NCI-H524 treated with DMSO at 0.1 percent for 48 hours (cell line): ENCODE measurements at regions not wholly inside any gene's neighbourhood (a gene's known extent, or its start where the extent isn't known, plus 50 kb on each side); places are given as distances from the start of the nearest gene placed in this dataset.
"Not testable (repeated sequence)": the region's sequence is repeated elsewhere in the genome, so short reads cannot be mapped to it uniquely, and the experiment has no call there.

Experiments used
- DNase-seq: peaks from one replicate; lab custom pipeline; 2025; lab: John Stamatoyannopoulos, UW

DNA sequence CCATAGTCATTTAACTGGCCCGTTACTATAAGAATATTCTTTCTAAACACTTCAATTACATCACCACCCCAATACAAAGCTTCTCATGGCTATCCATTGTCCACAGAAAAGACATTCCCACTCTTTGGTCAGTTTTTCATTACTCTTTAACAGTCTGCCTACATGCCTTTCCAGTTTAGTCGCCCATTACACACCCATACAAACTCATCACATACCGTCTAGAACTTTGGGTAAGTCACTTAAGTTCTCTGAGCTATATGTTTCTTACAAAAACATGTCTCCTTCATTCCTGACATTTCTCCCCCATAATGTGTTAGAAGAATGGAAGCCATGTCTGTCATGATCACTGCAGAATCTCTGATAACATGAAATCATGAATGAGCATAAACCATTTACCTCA is 108.2 kb upstream of the STK17B start:
- no peak for DNase-seq

DNA sequence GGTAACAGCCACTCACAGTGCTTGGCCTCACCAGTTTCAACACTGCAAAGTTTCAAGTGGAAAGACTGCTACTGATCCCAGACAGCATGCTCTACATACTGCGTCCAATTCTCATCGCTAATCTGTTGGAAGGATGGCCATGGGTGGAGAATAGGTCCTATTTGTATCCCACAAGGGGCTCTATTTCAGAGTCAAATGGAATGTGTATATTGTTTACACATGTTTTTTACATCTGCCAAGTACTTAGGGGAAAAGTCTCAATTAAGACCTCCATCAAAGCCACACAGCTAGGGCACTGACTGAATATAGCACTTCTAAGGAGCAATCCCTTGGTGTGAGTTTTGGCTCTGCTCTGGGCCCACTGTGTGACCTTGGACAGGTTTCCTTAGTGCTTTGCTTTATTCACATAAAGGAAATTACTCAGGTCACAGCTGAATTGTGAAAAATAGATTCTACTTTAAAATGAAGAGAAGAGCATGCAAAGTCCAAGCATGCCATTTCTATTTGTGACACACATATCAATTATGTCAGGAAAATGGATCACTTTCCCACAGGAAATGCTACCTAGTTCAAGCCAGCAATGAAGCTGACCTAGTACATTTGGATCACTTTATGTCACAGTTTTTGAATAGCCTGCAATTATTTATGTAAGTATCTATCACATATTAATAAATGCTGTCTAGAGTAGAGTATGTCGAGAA is 112.9 kb upstream of the STK17B start:
- DNase-seq, result no peak

DNA sequence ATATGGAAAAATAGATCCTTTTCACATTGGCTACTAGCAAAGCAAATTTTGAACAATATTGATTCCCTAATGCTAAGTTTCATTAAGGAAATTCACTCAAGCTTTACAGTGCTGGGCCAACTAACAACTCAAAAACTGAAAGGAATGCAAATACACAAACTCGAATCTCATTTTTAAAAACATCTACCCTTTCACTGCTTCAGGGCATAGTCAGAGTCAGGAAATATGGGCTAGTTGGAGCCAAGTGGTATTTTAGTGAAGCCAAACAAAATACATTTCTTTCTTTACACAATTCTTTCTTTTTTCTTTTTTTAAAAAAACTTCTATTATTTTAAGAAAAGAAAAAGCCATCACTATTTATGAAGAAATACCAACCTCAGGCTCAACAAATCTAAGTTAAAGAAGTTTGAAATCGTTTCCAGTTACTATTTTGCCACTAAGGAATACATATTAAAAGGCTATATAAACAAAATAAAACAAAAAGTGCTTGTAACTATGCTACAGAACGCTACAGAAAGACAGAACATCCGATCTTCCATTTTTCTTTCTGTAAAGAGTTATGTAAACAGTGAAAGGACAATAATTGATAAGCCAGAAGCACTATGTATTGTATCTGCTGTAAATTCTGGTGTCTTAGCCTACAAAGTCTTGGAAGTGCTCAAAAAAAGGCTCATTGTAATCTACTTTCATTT is 113.6 kb upstream of the STK17B start:
- DNase-seq, result no peak

DNA sequence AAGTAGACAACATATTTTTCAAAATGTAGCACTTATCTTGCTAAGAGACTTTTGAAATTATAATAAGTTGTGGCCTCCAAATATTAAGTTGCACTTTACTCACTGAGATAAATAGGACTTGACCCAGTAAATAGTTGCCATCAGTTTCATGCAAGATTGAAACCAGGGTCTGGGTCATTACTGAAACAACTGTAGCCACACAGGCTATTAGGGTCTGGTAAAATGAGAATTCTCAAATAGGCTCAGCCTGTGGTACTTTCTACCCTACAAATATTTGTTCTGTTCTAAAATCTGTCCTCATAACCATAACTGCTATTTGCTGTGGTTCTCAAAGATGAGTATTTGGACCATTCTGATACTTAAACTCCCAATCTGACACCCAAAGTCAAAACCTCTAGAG is 115.4 kb upstream of the STK17B start:
- no peak for DNase-seq

- DNase-seq, result no peak
These were observed 116.1 kb upstream of the STK17B start for GRCh38 chr2:196287523-196287922.

DNA sequence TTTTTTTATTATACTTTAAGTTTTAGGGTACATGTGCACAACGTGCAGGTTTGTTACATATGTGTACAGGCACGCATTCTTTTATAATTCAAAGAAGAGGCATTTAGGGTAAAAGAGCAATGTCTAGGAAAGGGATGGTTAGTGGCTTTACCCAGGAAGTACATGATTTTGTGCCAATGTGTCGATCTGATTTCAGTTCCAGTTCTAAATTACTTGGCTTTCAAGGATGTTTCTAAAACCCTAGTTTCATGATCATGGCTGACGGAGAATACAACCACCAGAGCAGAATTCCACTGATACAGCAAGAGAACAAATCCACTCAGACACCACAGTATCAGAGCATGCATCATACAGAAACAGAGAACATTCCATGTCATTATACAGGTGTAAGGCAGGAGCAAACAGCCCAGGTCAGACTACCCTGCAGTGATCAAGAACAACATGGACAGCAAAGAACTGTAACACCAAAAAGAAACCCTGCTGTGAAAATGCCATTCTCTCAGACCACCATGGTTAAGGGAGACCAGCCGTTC is 116.7 kb upstream of the STK17B start:
- DNase-seq, result no peak

DNA sequence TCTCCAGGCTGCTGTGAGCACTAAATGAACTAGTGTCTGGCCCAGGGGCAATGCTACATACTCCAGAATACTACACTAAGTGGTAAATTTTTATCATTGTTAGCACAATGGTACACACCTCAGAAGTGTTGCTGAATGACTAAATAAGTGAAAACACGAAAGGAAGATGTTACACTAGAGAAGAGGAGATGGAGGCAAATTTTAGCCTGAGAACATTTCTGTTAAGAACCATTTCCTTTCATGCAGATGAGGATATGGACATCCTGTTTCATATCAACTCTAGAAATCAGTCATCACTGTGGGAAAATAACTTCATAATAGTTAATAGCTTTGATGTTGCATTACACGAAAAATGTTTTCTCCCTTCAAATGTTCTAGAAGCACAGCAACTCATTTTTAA is 117.6 kb upstream of the STK17B start:
- DNase-seq, result no peak

DNA sequence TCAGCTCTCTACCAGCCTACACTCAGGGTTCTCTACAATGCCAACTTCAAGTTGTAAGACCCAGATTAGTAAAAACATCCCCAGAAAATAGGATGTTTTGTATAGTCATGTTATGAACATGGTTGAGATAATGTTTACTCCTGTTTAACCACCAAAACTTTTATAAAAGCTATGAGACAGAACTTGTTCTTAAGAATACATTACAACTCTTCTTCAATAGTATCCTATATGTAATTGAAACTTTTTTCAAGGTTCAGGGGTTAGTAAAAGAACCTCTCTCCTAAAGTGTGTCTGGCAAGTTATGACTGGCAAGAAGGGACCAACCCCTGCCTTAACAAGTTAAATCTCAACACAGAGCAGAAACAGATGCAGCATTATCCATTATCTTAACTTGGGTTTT is 118.8 kb upstream of the STK17B start:
- no peak for DNase-seq

- no peak for DNase-seq
These were observed 119.2 kb upstream of the STK17B start for GRCh38 chr2:196290569-196290968.

DNA sequence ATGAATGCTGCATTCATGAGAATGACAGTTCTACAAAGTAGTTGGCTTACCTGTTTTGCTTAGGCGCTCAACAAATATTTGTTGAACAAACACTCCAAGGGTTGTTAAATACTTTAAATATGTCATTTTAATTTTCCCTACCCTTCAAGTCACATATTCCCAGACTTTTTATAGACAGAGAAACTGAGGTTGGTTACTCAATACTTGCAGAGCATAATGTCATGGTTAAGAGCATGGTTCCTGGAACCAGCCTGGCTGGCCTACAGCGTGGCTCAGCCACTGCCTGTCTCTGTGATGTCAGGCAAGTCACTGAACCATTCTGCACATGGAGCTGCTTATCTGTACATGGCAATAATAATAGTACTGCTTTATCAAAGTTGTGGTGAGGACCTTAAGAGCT is 120.0 kb upstream of the STK17B start:
- DNase-seq, result no peak

DNA sequence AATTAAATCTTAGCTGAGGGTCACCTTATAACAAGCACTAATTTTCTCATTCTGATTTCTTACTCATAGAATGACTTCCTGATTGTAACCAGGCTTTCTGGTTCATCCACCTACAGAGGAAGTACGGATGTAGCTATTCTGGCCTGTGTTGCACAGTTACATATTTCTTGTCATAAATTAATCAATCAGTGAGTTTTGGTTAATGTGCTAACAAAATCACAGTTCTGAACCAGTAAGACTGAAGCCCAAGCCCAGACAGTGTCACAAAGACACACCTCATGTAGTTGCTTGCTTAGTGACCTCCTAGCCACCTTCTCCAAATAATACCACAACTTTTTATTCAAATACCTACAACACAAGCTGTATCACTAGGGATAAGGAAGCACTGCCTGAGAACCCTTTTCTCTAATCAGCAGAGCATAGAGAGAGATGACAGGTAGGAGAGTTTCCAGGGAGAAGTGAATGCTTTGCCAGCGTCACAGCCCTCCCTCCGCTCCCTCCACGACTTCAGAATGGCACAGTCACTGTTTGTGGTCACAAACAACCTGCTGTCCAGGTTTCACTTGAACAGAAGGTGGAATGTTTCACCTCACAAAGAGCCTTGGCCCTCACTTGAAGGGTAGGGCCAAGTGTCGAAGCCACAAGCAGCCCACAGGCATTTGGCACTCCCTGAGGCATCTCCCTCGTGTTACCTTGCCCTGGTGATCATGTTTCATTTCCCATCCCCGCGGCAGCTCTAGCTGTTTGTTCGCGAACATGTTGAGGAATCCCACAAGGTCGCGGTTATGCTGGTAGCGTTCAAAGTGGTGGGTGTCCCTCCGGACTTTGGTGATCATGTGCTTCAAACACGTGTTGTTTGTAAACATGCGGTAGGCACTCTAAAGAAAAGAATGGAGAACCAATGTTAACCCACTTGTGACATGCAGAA is 120.8 kb upstream of the STK17B start:
- no peak for DNase-seq

GRCh38 chr2:196293751-196294515 is 122.6 kb upstream of the STK17B start:
- DNase-seq, result no peak

- DNase-seq, result no peak
These were observed 123.1 kb upstream of the STK17B start for GRCh38 chr2:196294516-196294909.

DNA sequence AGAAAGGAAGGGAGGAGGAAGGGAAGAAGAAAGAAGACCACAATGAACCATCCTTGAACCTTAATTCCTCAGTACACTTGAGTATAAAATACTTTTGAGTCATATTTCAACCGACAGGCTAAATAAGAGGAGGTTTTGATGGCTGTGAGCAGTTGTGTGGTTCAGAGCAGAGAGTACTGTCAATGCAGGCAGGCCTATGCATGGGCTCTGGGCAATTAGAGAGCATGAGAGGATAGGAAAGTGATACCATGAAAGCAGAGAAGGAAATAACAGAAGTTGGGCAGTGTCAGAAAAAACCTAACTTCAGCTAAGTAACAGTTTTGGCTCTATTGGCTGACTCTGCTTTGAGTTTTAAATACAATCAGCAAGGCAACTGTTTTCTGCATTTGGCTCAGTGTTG is 123.6 kb upstream of the STK17B start:
- no peak for DNase-seq

DNA sequence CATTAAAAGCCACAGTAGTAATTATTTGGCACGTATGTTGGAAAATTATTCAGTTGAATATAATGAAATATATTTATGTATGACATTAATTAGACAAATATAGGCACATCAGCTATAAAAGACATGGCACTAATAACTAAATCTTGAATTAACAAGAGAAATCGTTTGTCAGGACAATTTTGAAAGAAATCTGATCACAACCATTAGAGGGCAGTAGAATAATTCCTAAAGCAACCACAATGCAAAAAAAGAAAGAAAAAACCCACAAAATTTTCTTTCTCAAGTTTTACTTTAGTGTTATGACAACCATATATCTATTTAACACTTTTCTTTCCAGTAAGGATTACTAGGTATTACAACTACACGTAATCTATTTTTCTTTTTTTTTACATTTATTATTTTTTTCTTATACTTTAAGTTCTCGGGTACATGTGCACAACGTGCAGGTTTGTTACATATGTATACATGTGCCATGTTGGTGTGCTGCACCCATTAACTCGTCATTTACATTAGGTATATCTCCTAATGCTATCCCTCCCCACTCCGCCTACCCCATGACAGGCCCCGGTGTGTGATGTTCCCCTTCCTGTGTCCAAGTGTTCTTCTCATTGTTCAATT is 126.8 kb upstream of the STK17B start:
- DNase-seq, result not testable (repeated sequence)

GRCh38 chr2:196307775-196308305 is 136.5 kb upstream of the STK17B start:
- no peak for DNase-seq

GRCh38 chr2:196309691-196310090 is 138.3 kb upstream of the STK17B start:
- no peak for DNase-seq

DNA sequence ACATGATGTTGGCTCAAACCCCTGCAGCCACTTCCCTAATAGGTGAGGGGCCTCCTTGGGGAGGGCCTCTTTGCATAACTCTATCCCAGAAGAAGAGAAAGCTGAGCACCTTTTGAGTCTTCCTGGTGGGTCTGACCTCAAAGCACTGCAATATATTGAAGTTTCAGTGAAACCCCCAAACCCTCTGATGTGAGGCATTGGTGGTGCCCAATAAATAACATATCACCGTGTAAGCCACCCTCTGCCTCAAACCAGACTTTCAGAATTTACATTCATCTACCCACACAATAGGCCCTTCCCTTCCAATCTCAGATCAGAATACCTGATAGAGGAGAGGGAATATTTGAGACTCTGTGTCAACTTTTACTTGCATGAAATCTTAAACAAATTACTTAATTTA is 142.8 kb upstream of the STK17B start:
- DNase-seq, result no peak

GRCh38 chr2:196314780-196315179 is 143.4 kb upstream of the STK17B start:
- DNase-seq, result no peak

DNA sequence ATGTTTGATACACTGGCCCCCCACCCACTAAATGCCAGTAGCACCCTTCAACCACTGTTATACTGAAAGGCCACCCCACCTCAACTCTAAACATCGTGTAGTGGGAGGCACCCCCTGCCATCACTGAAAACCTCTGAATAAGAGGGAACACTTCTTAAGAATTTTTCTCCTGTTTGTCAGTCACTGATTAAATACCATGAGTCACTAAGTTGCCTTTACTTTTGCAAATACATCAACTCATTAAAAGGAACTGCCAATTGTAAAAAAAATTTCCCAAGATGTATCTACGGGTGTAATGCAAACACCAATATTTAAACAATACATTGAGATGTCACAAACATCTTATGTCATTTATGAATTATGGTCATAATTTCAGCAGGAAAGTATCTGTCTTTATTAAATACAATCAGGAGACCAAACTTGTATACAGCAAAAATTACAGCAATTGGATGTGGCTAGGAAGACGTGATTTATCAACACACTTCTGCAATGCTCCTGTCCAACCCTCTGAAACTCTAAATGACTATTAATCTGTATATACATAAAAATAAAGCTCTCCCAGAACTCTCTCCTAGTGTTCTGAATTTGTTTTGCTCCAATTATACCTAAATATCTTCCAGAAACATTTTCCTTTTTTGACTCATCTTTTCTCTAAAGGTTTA is 144.1 kb upstream of the STK17B start:
- no peak for DNase-seq

DNA sequence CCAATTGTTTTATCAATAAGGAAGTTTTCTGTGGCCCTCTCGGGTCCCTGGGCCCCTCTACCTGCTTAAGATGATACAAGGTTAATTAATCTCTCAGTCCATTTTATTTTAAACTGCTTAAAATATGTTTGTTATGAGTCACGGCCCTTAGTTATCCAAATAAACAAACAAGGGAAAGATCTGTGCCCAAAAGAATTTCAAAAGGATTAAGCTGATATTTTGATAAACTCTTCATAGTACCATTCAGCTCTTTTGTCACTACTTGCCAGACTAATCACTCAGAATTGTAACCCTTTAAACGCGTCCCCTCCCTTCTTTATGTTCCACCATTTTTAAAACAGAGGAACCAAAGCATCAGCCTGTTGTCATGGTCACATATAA is 144.7 kb upstream of the STK17B start:
- no peak for DNase-seq
